ENCODE measurements at regions not wholly inside any gene's neighbourhood (a gene's known extent, or its start where the extent isn't known, plus 50 kb on each side); places are given as distances from the start of the nearest gene placed in this dataset.

- DNase-seq, result no peak
Measured at GRCh38 chr3:67876261-67876660, 221.8 kb upstream of the SUCLG2 start.

DNA sequence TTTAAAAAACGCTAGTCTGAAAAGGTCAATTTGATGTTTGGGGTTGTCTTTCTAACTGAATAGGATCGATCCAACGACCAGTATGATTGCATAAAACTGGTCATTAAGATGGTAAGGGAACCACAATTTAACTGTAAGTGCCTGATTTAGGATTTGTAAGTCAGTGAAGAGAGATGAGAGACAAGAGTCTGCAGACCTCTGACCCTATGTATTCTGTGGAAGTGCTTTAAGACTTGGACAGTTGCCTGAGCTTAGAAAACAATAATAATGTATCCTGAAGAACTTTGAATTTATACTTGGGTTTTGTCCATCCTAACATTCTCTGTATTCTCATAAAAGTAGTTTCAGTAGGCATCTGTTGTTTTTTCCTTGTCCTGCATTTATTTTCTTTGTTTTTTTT, 221.4 kb upstream of the SUCLG2 start:
- no peak for DNase-seq

GRCh38 chr3:67875338-67875737, 220.9 kb upstream of the SUCLG2 start:
- DNase-seq, result no peak

DNA sequence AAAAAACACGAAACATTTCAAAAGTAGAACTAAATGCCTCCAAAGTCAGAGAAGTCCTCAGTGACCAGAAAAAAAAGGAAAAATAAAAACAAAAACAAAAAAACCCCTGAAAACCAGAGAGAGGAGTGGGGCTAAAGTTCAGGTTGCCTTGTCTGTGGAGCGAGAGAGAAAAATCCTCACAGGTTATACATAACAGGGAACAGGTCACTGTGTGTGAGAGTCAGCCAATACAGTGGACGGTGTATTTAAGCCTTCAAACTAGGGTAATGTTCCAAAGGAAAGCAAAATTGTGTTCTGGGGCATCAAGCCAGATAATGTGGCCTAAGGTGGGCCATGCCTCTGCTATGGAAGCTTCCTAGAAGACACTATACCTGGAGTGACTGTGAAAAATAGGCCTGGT, 216.1 kb upstream of the SUCLG2 start:
- no peak for DNase-seq

GRCh38 chr3:67866571-67866970, 212.2 kb upstream of the SUCLG2 start:
- DNase-seq, result no peak

GRCh38 chr3:67864587-67865183, 210.3 kb upstream of the SUCLG2 start:
- no peak for DNase-seq

- no peak for DNase-seq
Measured at GRCh38 chr3:67863869-67864268, 209.5 kb upstream of the SUCLG2 start.

- DNase-seq, result no peak
Measured at GRCh38 chr3:67860429-67860828, 206.0 kb upstream of the SUCLG2 start.

DNA sequence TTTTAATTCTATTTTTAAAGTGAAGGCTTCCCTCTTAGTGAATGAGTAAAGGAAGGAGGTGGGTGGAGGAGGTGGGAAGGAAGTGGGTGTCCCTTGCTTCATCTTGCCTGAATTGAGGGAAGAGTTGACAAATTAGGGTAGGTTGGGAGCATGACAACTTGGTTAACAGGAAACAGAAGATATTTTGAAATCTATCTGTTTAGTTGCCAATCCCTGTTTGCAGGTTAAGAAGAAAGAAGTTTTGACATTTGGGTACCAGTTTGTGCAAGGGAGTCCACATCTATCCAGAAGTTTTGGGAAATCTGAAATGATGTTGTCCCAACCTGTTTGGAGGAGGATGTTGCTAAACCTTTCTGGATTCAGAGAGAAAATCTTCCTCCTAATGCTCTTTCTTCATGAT, 204.1 kb upstream of the SUCLG2 start:
- DNase-seq, result no peak

DNA sequence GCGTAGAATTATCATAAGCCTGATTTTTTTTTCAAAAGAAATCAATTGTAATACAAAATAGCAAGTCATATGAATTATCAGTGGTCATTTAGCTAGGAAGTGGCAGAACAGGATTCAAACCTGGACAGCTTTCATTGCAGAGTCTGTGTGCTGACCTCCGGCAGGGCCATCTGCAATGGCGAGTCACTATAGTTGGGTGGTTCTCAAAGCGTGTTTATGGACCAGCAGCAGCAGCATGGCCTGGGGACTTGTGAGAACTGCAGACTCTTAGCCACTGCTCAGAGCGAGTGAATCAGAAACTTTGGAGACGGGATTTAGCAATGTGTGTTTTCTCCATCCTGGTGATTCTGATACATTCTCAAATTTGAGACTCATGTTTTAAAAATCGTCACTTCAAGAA, 202.3 kb upstream of the SUCLG2 start:
- DNase-seq, result no peak

DNA sequence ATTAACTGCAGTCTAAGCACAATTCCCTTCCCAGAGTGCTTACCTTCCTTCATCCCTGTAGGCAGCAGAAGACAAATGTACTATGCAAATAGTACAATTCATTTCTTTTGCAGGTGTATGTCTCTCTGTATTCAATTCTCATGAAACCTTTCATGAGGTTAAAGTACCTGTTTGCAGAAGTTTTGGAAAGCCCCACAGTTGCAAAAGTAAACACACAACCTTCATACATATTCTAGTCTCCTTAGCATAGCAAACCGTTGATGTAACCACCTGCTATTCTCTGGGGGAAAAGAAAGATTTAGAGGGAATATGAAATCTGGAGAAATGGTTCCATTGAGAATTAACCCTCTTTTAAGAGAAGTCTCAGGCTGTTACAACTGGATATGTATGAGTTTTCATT, 200.3 kb upstream of the SUCLG2 start:
- DNase-seq, result no peak

GRCh38 chr3:67853520-67853919, 199.1 kb upstream of the SUCLG2 start:
- no peak for DNase-seq

DNA sequence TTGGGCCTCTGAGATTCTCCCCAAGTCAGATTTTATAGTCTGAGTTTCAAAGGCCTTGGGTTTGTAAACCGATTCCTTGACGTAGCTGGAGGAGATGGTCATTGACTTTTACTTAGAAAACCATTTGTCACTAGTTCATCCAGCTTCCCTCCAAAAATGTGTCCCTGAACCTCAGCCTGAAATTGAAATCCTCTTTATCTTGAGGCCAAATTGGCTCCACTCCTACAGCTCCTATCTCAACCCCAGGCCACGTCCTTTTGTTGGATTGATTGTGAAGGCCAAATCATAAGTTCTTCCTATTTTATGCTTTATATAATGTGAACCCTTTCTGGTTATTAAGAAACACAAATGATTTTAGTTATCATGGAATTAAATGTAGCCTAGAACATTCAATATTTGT, 193.9 kb upstream of the SUCLG2 start:
- no peak for DNase-seq

DNA sequence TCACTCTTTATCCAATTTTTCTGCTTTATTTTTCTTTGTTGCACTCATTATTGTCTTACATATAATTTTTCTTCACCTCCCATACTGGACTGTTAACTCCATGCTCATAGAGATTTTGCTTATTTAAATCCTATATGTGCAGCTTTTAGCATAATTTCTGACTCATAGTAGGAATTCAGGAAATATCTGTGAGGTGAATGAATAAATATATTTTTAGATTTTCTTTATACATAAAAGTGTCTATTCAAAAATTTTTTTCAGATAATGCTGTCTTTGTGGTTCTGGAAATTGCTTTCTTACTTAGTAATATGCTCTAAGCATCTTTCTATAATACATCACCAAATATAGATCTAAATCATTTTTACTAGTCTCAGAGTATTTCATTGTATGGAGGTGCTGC, 191.8 kb upstream of the SUCLG2 start:
- DNase-seq, result no peak

GRCh38 chr3:67832817-67833216, 178.4 kb upstream of the SUCLG2 start:
- no peak for DNase-seq

- no peak for DNase-seq
Measured at GRCh38 chr3:67831262-67831661, 176.8 kb upstream of the SUCLG2 start.

GRCh38 chr3:67828486-67829010, 174.1 kb upstream of the SUCLG2 start:
- no peak for DNase-seq

- DNase-seq, result no peak
Measured at GRCh38 chr3:67821135-67821534, 166.7 kb upstream of the SUCLG2 start.

GRCh38 chr3:67819447-67819846, 165.0 kb upstream of the SUCLG2 start:
- no peak for DNase-seq

GRCh38 chr3:67809370-67809935, 155.0 kb upstream of the SUCLG2 start:
- DNase-seq, result no peak

GRCh38 chr3:67808906-67809305, 154.5 kb upstream of the SUCLG2 start:
- DNase-seq, result no peak

- no peak for DNase-seq
Measured at GRCh38 chr3:67804578-67804977, 150.2 kb upstream of the SUCLG2 start.

- DNase-seq, result no peak
Measured at GRCh38 chr3:67804089-67804488, 149.7 kb upstream of the SUCLG2 start.

- no peak for DNase-seq
Measured at GRCh38 chr3:67798412-67798811, 144.0 kb upstream of the SUCLG2 start.

Data from renal pelvis (tissue), 1 donor.